ENCODE measurements at regions not wholly inside any gene's neighbourhood (a gene's known extent, or its start where the extent isn't known, plus 50 kb on each side); places are given as distances from the start of the nearest gene placed in this dataset.
"Not testable (repeated sequence)": the region's sequence is repeated elsewhere in the genome, so short reads cannot be mapped to it uniquely, and the experiment has no call there.

DNA sequence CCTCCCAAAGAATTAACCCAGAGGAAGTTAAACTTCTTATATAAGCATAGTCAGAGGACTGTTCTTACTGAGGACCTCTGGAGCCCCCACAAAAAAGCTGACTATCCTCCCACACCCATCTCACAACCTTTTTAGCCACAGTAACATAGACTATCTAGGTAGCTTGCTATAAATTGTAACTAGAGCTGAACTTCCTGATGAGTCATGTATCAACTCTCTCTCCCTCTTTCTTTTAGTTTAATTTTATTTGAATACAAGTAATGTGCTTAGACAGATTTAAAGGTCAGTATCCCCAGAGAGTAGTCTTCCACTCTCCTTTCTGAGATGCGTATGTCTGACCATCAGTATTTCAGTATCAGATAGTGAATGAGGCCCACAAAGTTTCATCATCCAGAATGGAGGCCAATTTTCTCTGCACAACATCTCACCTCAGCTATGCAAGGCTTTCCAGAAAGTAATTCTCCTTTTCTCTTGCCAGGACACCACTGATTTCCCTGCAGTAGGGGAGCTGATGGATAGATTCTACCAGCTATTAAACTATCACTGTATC is 104.0 kb upstream of the MYRIP start:
- no peaks in the 10 kb centered on the region for H3K4me1 ChIP-seq
- no peaks in the 10 kb centered on the region for H3K9me3 ChIP-seq
- H3K4me3 ChIP-seq = no peak overlapping the region
- ATAC-seq (no peak), DNase-seq (no peak)
- H3K27ac ChIP-seq = no peak overlapping the region
- 64 to 92% (median 82%) methylated on average over 1 of the region's 1 CpG for WGBS, 4 donors
- no peaks in the 10 kb centered on the region for H3K36me3 ChIP-seq
- intact Hi-C loops (cut with DNase I) = loop anchor here in 9 of 10 donors (5.0 to 10.0 kb wide), 6 partner anchors 163 to 612 kb away; no protein-coding TSS in a partner anchor
- H3K27me3 ChIP-seq = no peaks in the 10 kb centered on the region
- TF ChIP-seq, protein P1, sequence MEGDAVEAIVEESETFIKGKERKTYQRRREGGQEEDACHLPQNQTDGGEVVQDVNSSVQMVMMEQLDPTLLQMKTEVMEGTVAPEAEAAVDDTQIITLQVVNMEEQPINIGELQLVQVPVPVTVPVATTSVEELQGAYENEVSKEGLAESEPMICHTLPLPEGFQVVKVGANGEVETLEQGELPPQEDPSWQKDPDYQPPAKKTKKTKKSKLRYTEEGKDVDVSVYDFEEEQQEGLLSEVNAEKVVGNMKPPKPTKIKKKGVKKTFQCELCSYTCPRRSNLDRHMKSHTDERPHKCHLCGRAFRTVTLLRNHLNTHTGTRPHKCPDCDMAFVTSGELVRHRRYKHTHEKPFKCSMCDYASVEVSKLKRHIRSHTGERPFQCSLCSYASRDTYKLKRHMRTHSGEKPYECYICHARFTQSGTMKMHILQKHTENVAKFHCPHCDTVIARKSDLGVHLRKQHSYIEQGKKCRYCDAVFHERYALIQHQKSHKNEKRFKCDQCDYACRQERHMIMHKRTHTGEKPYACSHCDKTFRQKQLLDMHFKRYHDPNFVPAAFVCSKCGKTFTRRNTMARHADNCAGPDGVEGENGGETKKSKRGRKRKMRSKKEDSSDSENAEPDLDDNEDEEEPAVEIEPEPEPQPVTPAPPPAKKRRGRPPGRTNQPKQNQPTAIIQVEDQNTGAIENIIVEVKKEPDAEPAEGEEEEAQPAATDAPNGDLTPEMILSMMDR (IDR thresholded peaks at IDR 0.05) = no peak
- no peak for TF ChIP-seq POLR2A (IDR thresholded peaks at IDR 0.05)

DNA sequence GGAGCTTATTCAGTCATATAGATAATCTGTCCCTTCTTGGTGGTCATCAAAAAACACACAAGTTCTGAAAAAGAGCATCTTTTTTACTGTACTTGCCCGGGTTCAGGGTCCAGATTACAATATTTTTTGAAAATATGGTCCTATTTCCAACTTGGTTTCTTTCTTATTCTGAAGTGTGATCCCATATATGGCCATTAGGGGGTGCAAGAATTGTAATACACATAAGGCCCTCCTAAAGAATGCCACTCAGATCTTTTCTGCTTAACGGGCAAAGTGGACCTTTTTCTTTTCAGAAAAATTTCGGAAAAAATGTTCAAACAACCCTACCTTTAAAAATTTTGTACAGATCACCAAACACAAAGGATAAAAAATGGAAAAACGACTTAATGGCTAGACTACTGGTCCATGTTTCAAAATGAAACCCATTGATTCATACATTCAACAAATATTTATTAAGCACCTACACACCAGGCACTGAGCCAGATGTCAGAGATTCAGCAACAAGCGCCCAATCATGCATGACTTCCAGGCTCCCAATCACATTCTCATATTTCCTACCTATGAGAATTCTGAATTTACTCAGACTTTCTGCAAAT is 102.0 kb upstream of the MYRIP start:
- no peaks in the 10 kb centered on the region for H3K9me3 ChIP-seq
- no peak overlapping the region for H3K4me3 ChIP-seq
- ATAC-seq (no peak), DNase-seq (no peak)
- TF ChIP-seq, protein P1 (IDR thresholded peaks at IDR 0.05) = peak; percentile 48 to 76 (median 72)
- TF ChIP-seq POLR2A (IDR thresholded peaks at IDR 0.05) = no peak
- no peaks in the 10 kb centered on the region for H3K36me3 ChIP-seq
- H3K4me1 ChIP-seq = no peaks in the 10 kb centered on the region
- H3K27me3 ChIP-seq = no peaks in the 10 kb centered on the region
- no peak overlapping the region for H3K27ac ChIP-seq
- intact Hi-C loops (cut with DNase I) = loop anchor here (1.0 to 10.0 kb wide), 8 partner anchors 165 to 610 kb away; no protein-coding TSS in a partner anchor
- WGBS, 4 donors = 11 to 15% (median 14%) methylated on average over 5 of the region's 5 CpGs

DNA sequence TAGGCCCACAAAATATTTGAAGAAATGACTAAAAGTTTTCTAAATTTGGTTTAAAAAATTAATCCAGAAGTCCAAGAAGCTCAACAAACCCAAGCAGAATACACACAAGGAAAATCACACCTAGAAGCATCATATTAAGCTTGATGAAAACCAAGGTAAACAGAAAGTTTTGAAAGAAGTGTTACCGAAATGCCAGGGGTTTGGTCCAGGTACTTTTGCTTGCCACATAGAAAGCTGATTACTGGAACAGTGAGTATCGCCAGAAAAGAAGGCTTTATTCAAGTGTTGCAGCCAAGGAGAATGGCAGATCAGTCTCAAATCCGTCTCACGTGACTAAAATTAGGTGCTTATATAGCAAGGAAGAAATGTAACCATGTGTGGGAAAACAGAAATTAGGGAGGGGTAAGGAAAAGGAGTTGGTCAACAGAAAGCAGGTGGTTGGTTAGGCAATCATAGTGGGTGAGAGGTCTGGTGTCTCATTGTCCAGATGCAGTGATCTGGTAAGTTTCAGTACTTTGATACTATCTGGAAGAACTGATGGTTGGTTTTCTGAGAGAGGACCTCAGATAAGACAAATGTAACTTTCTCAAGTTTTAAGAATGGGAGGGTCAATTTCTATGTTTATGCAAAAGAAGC is 96.9 kb upstream of the MYRIP start:
- whole genome bisulfite sequencing, 4 donors = 90 to 94% (median 92%) methylated on average over 4 of the region's 4 CpGs
- no peaks in the 10 kb centered on the region for H3K4me1 ChIP-seq
- no peak overlapping the region for H3K27ac ChIP-seq
- TF ChIP-seq, protein P1 (IDR thresholded peaks at IDR 0.05) = no peak
- TF ChIP-seq POLR2A (IDR thresholded peaks at IDR 0.05) = no peak
- no peaks in the 10 kb centered on the region for H3K9me3 ChIP-seq
- H3K27me3 ChIP-seq = no peaks in the 10 kb centered on the region
- ATAC-seq (no peak), DNase-seq (no peak)
- H3K36me3 ChIP-seq = no peaks in the 10 kb centered on the region
- H3K4me3 ChIP-seq = no peak overlapping the region
- intact Hi-C loops (cut with DNase I) = loop anchor here in 1 of 10 donors (10.0 kb wide), 1 partner anchor 272 kb away; no protein-coding TSS in a partner anchor

GRCh38 chr3:39713341-39713740 is 96.1 kb upstream of the MYRIP start:
- not testable (repeated sequence) for H3K9me3 ChIP-seq, H3K27ac ChIP-seq, H3K4me3 ChIP-seq, DNase-seq, H3K27me3 ChIP-seq, H3K36me3 ChIP-seq, H3K4me1 ChIP-seq, ATAC-seq
- intact Hi-C loops (cut with DNase I) = loop anchor here in 1 of 10 donors (10.0 kb wide), 1 partner anchor 271 kb away; no protein-coding TSS in a partner anchor
- 93 to 96% (median 95%) methylated on average over 21 to 24 of the region's 24 CpGs; no CpG with 5 or more reads in 1 of the 4 donors for WGBS, 4 donors

Data from heart left ventricle (tissue), 16 donors.